GM23338 (cell line): ENCODE measurements at regions not wholly inside any gene's neighbourhood (a gene's known extent, or its start where the extent isn't known, plus 50 kb on each side); places are given as distances from the start of the nearest gene placed in this dataset.

Source experiments
- ATAC-seq: fragments of 200-7000 bp; cut with Tn5 transposase; 3 replicates; pipeline ENCODE4 v1.9.1; 2020
- DNase-seq: peaks from one replicate; pipeline ENCODE4 v3.0.0-alpha.2; 2015; ENCODE audit warnings: low spot score
- H2AFZ ChIP-seq: fragments of 200-600 bp; sonication (generic); 2 replicates; pipeline ENCODE4 v1.8.0; 2016; ENCODE audit warnings: antibody characterized with exemption, mild to moderate bottlenecking, moderate library complexity
- H3F3A ChIP-seq: fragments of 200-600 bp; sonication (generic); replicated peaks from 2 replicates; pipeline ENCODE4 v1.8.0; 2017; ENCODE audit warnings: antibody characterized with exemption, mixed run types, low read depth
- H3K27ac ChIP-seq: fragments of 200-600 bp; sonication (generic); 2 replicates; pipeline ENCODE4 v1.6.1; 2016; ENCODE audit warnings: low read depth
- H3K27me3 ChIP-seq: fragments of 200-600 bp; sonication (generic); 2 replicates; pipeline ENCODE4 v1.8.0; 2016; ENCODE audit warnings: mild to moderate bottlenecking, mixed run types, moderate library complexity; ENCODE audit not compliant: insufficient read depth
- H3K36me3 ChIP-seq: fragments of 200-600 bp; sonication (generic); 2 replicates; pipeline ENCODE4 v1.8.0; 2016; ENCODE audit warnings: mild to moderate bottlenecking; ENCODE audit not compliant: insufficient read depth
- H3K4me1 ChIP-seq: fragments of 200-600 bp; sonication (generic); 2 replicates; pipeline ENCODE4 v1.8.0; 2016; ENCODE audit warnings: mild to moderate bottlenecking, moderate library complexity; ENCODE audit not compliant: insufficient read depth
- H3K4me2 ChIP-seq: fragments of 200-600 bp; sonication (generic); 2 replicates; pipeline ENCODE4 v1.7.1; 2017; ENCODE audit warnings: mixed run types
- H3K4me3 ChIP-seq: fragments of 200-600 bp; sonication (generic); 2 replicates; pipeline ENCODE4 v1.6.1; 2016; ENCODE audit warnings: mixed run types
- H3K79me2 ChIP-seq: fragments of 200-600 bp; sonication (generic); replicated peaks from 2 replicates; pipeline ENCODE4 v1.8.0; 2017; ENCODE audit warnings: mild to moderate bottlenecking; ENCODE audit not compliant: insufficient read depth
- H3K9me2 ChIP-seq: fragments of 200-600 bp; sonication (generic); 2 replicates; pipeline ENCODE4 v1.8.0; 2017; ENCODE audit not compliant: insufficient read depth
- H4K20me1 ChIP-seq: fragments of 200-600 bp; sonication (generic); replicated peaks from 2 replicates; pipeline ENCODE4 v1.8.0; 2017; ENCODE audit warnings: mild to moderate bottlenecking; ENCODE audit not compliant: insufficient read depth
- H3K27ac Mint-ChIP-seq: 2 replicates; pipeline ENCODE4 v1.8.0; 2020; ENCODE audit warnings: inconsistent platforms, mild to moderate bottlenecking, moderate library complexity, mixed read lengths
- H3K27me3 Mint-ChIP-seq: 3 replicates; pipeline ENCODE4 v1.8.0; 2022; ENCODE audit warnings: low read depth, mild to moderate bottlenecking, moderate library complexity, mixed read lengths, inconsistent platforms; ENCODE audit not compliant: insufficient read depth, poor library complexity
- H3K36me3 Mint-ChIP-seq: 3 replicates; pipeline ENCODE4 v1.8.0; 2021; ENCODE audit warnings: low read depth, mild to moderate bottlenecking, inconsistent platforms, moderate library complexity, mixed read lengths
- H3K4me1 Mint-ChIP-seq: 3 replicates; pipeline ENCODE4 v1.8.0; 2020; ENCODE audit warnings: mild to moderate bottlenecking, inconsistent platforms, mixed read lengths
- H3K4me3 Mint-ChIP-seq: 3 replicates; pipeline ENCODE4 v1.8.0; 2021; ENCODE audit warnings: moderate library complexity, mild to moderate bottlenecking, inconsistent platforms, mixed read lengths
- H3K9me3 Mint-ChIP-seq: 3 replicates; pipeline ENCODE4 v1.8.0; 2020; ENCODE audit warnings: moderate library complexity, mild to moderate bottlenecking, inconsistent platforms, mixed read lengths
- CREB1 ChIP-seq: fragments of 250-450 bp; sonication (Bioruptor Pico); IDR thresholded peaks from 2 replicates; pipeline ENCODE4 v1.5.0; 2020; ENCODE audit warnings: low read depth, mild to moderate bottlenecking, moderate library complexity
- EZH2 ChIP-seq: fragments of 200-600 bp; sonication (generic); IDR thresholded peaks from one replicate; pipeline ENCODE4 v1.8.0; 2017; ENCODE audit warnings: antibody characterized with exemption, mild to moderate bottlenecking, low read depth; ENCODE audit not compliant: unreplicated experiment
- ZNF114 ChIP-seq: fragments of 250-450 bp; sonication (Bioruptor Pico); IDR thresholded peaks from 2 replicates; pipeline ENCODE4 v1.5.0; 2020; ENCODE audit warnings: mild to moderate bottlenecking, moderate library complexity
- ZNF331 ChIP-seq: fragments of 250-450 bp; sonication (Bioruptor Pico); IDR thresholded peaks from 2 replicates; pipeline ENCODE4 v1.5.0; 2020; ENCODE audit warnings: low read depth, mild to moderate bottlenecking, moderate library complexity
- TF ChIP-seq, protein P1 (sequence below), 2 experiments: fragments of 200-600 bp in 1 of 2; sonication (generic) in 1 of 2; conservative IDR thresholded peaks; 2 replicates each; pipeline versions ENCODE4 v1.5.1 to v1.6.1; 2016 to 2017; ENCODE audit warnings: antibody characterized with exemption in 2 of 2, low read depth in 2 of 2, mild to moderate bottlenecking in 2 of 2, moderate library complexity in 1 of 2
- TF ChIP-seq, protein P2 (sequence below): IDR thresholded peaks from one replicate; pipeline ENCODE4 v1.6.1; 2018; ENCODE audit warnings: antibody characterized with exemption; ENCODE audit not compliant: unreplicated experiment
- TF ChIP-seq, protein P3 (sequence below): fragments of 250-450 bp; sonication (Bioruptor Pico); IDR thresholded peaks from 2 replicates; pipeline ENCODE4 v1.5.0; 2020; ENCODE audit warnings: mild to moderate bottlenecking, moderate library complexity
- TF ChIP-seq, protein P4 (sequence below): IDR thresholded peaks from 2 replicates; pipeline ENCODE4 v1.6.1; 2016; ENCODE audit warnings: antibody characterized with exemption

DNA sequence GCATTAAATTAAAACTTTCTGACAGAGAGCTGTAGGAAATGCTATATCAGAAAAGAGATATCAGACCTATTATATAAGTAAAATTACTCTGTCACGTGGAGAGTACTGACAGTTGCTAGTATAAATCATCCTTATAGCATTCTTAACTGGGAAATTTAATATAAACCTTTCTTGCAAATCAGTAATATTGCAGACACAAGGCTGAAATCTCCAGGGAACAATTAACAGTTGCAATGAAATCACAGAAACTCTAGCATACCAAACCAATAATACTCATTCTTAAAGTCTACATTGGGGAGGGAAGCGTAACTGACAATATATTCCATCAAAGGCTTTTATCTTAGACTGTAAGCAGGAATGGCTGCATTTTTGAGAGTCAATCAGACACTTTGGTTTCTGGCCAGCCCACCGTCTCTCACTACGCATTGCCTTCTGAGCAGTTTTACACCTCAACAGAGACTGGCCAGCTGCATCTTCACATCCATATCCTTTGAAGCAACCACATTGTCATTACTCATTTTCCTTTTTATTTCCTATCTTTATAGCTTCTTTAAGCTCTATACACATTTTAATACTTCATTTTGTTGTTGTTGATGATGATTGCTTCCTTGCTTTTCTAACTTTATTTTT lies 536.0 kb upstream of the CDH2 start:
- H3K4me3 Mint-ChIP-seq, result no peak overlapping the region
- peaks cover 35% of the 10 kb centered on the region for H3K4me1 ChIP-seq
- no peaks in the 10 kb centered on the region for H3F3A ChIP-seq
- H3K36me3 Mint-ChIP-seq, result no peaks in the 10 kb centered on the region
- no peak for TF ChIP-seq CREB1 (CRISPR knock-in tag)
- TF ChIP-seq, protein P1, sequence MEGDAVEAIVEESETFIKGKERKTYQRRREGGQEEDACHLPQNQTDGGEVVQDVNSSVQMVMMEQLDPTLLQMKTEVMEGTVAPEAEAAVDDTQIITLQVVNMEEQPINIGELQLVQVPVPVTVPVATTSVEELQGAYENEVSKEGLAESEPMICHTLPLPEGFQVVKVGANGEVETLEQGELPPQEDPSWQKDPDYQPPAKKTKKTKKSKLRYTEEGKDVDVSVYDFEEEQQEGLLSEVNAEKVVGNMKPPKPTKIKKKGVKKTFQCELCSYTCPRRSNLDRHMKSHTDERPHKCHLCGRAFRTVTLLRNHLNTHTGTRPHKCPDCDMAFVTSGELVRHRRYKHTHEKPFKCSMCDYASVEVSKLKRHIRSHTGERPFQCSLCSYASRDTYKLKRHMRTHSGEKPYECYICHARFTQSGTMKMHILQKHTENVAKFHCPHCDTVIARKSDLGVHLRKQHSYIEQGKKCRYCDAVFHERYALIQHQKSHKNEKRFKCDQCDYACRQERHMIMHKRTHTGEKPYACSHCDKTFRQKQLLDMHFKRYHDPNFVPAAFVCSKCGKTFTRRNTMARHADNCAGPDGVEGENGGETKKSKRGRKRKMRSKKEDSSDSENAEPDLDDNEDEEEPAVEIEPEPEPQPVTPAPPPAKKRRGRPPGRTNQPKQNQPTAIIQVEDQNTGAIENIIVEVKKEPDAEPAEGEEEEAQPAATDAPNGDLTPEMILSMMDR (conservative IDR thresholded peaks at IDR 0.05; ENCODE audit: low read depth in 2 of 2), result no peak
- H3K9me2 ChIP-seq, result 0 out of 2 replicates have a peak, but pooled peaks cover 2% of the 10 kb centered on the region
- peaks cover 1% of the 10 kb centered on the region for H3K27me3 Mint-ChIP-seq
- no peaks in the 10 kb centered on the region for H3K79me2 ChIP-seq
- no peak overlapping the region for H3K27ac Mint-ChIP-seq
- DNase-seq (no peak), ATAC-seq (no peak)
- no peak overlapping the region for H3K27ac ChIP-seq
- H3K9me3 Mint-ChIP-seq, result 0 out of 3 replicates have a peak, but pooled peaks cover 2% of the 10 kb centered on the region
- no peak overlapping the region for H2AFZ ChIP-seq
- H3K4me1 Mint-ChIP-seq, result peaks cover 34% of the 10 kb centered on the region
- H3K4me2 ChIP-seq, result no peak overlapping the region; the same call in 1 of the 2 replicates
- H4K20me1 ChIP-seq, result no peaks in the 10 kb centered on the region
- H3K27me3 ChIP-seq, result no peaks in the 10 kb centered on the region
- H3K4me3 ChIP-seq, result no peak overlapping the region
- H3K36me3 ChIP-seq, result no peaks in the 10 kb centered on the region

DNA sequence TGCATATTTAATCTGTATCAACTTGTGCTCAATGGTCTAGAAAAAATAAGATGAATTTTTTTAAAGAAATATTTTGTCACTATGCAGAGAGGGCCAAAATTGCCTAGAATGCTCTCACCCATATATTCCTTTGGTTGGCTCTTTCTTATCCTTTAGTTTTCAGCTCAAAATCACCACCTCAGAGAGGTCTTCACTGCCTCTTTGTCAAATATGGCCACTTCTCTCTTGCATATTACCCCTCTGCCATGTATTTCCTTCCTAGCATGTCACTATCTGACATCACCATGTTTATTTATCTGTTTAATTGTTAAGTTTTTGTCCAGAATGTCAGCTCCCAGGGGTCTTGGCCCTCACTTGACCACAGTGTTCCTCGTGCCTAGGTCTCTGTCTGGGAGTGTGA lies 535.2 kb upstream of the CDH2 start:
- no peak for ATAC-seq
- H3K4me2 ChIP-seq, result no peak overlapping the region
- H3K9me2 ChIP-seq, result 0 out of 2 replicates have a peak, but pooled peaks cover 2% of the 10 kb centered on the region
- no peaks in the 10 kb centered on the region for H3K79me2 ChIP-seq
- no peaks in the 10 kb centered on the region for H3K36me3 Mint-ChIP-seq
- no peaks in the 10 kb centered on the region for H3K36me3 ChIP-seq
- peaks cover 39% of the 10 kb centered on the region for H3K4me1 ChIP-seq
- peaks cover 1% of the 10 kb centered on the region for H3K27me3 Mint-ChIP-seq
- H3K27ac Mint-ChIP-seq, result no peak overlapping the region
- no peaks in the 10 kb centered on the region for H3F3A ChIP-seq
- H4K20me1 ChIP-seq, result no peaks in the 10 kb centered on the region
- no peak overlapping the region for H3K4me3 Mint-ChIP-seq
- no peak overlapping the region for H3K4me3 ChIP-seq
- peaks cover 36% of the 10 kb centered on the region for H3K4me1 Mint-ChIP-seq
- no peaks in the 10 kb centered on the region for H3K27me3 ChIP-seq
- DNase-seq, result no peak
- H3K27ac ChIP-seq, result no peak overlapping the region
- H2AFZ ChIP-seq, result no peak overlapping the region
- H3K9me3 Mint-ChIP-seq, result no peaks in the 10 kb centered on the region
- TF ChIP-seq ZNF331 (CRISPR knock-in tag) (no peak), EZH2 (no peak), ZNF114 (CRISPR knock-in tag) (no peak), CREB1 (CRISPR knock-in tag) (no peak)
- TF ChIP-seq, protein P2, sequence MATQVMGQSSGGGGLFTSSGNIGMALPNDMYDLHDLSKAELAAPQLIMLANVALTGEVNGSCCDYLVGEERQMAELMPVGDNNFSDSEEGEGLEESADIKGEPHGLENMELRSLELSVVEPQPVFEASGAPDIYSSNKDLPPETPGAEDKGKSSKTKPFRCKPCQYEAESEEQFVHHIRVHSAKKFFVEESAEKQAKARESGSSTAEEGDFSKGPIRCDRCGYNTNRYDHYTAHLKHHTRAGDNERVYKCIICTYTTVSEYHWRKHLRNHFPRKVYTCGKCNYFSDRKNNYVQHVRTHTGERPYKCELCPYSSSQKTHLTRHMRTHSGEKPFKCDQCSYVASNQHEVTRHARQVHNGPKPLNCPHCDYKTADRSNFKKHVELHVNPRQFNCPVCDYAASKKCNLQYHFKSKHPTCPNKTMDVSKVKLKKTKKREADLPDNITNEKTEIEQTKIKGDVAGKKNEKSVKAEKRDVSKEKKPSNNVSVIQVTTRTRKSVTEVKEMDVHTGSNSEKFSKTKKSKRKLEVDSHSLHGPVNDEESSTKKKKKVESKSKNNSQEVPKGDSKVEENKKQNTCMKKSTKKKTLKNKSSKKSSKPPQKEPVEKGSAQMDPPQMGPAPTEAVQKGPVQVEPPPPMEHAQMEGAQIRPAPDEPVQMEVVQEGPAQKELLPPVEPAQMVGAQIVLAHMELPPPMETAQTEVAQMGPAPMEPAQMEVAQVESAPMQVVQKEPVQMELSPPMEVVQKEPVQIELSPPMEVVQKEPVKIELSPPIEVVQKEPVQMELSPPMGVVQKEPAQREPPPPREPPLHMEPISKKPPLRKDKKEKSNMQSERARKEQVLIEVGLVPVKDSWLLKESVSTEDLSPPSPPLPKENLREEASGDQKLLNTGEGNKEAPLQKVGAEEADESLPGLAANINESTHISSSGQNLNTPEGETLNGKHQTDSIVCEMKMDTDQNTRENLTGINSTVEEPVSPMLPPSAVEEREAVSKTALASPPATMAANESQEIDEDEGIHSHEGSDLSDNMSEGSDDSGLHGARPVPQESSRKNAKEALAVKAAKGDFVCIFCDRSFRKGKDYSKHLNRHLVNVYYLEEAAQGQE, result no peak
- TF ChIP-seq, protein P3, sequence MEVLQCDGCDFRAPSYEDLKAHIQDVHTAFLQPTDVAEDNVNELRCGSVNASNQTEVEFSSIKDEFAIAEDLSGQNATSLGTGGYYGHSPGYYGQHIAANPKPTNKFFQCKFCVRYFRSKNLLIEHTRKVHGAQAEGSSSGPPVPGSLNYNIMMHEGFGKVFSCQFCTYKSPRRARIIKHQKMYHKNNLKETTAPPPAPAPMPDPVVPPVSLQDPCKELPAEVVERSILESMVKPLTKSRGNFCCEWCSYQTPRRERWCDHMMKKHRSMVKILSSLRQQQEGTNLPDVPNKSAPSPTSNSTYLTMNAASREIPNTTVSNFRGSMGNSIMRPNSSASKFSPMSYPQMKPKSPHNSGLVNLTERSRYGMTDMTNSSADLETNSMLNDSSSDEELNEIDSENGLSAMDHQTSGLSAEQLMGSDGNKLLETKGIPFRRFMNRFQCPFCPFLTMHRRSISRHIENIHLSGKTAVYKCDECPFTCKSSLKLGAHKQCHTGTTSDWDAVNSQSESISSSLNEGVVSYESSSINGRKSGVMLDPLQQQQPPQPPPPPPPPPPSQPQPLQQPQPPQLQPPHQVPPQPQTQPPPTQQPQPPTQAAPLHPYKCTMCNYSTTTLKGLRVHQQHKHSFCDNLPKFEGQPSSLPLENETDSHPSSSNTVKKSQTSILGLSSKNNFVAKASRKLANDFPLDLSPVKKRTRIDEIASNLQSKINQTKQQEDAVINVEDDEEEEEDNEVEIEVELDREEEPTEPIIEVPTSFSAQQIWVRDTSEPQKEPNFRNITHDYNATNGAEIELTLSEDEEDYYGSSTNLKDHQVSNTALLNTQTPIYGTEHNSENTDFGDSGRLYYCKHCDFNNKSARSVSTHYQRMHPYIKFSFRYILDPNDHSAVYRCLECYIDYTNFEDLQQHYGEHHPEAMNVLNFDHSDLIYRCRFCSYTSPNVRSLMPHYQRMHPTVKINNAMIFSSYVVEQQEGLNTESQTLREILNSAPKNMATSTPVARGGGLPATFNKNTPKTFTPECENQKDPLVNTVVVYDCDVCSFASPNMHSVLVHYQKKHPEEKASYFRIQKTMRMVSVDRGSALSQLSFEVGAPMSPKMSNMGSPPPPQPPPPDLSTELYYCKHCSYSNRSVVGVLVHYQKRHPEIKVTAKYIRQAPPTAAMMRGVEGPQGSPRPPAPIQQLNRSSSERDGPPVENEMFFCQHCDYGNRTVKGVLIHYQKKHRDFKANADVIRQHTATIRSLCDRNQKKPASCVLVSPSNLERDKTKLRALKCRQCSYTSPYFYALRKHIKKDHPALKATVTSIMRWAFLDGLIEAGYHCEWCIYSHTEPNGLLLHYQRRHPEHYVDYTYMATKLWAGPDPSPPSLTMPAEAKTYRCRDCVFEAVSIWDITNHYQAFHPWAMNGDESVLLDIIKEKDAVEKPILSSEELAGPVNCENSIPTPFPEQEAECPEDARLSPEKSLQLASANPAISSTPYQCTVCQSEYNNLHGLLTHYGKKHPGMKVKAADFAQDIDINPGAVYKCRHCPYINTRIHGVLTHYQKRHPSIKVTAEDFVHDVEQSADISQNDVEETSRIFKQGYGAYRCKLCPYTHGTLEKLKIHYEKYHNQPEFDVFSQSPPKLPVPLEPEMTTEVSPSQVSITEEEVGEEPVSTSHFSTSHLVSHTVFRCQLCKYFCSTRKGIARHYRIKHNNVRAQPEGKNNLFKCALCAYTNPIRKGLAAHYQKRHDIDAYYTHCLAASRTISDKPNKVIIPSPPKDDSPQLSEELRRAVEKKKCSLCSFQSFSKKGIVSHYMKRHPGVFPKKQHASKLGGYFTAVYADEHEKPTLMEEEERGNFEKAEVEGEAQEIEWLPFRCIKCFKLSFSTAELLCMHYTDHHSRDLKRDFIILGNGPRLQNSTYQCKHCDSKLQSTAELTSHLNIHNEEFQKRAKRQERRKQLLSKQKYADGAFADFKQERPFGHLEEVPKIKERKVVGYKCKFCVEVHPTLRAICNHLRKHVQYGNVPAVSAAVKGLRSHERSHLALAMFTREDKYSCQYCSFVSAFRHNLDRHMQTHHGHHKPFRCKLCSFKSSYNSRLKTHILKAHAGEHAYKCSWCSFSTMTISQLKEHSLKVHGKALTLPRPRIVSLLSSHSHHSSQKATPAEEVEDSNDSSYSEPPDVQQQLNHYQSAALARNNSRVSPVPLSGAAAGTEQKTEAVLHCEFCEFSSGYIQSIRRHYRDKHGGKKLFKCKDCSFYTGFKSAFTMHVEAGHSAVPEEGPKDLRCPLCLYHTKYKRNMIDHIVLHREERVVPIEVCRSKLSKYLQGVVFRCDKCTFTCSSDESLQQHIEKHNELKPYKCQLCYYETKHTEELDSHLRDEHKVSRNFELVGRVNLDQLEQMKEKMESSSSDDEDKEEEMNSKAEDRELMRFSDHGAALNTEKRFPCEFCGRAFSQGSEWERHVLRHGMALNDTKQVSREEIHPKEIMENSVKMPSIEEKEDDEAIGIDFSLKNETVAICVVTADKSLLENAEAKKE (CRISPR knock-in tag), result no peak
- TF ChIP-seq, protein P4, sequence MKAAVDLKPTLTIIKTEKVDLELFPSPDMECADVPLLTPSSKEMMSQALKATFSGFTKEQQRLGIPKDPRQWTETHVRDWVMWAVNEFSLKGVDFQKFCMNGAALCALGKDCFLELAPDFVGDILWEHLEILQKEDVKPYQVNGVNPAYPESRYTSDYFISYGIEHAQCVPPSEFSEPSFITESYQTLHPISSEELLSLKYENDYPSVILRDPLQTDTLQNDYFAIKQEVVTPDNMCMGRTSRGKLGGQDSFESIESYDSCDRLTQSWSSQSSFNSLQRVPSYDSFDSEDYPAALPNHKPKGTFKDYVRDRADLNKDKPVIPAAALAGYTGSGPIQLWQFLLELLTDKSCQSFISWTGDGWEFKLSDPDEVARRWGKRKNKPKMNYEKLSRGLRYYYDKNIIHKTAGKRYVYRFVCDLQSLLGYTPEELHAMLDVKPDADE, result no peak
